GM18868 (cell line): ENCODE measurements at regions not wholly inside any gene's neighbourhood (a gene's known extent, or its start where the extent isn't known, plus 50 kb on each side); places are given as distances from the start of the nearest gene placed in this dataset.
A peak's percentile ranks its signal among the peaks of the same experiment; 100 is the strongest.

Experiments used
- ATAC-seq: cut with Tn5 transposase; IDR thresholded peaks from one replicate; pipeline ENCODE4 v1.9.1; 2021; ENCODE audit warnings: mild to moderate bottlenecking, moderate library complexity; ENCODE audit not compliant: unreplicated experiment

- ATAC-seq, result no peak
Observed at GRCh38 chr14:39853441-39853840, 421.2 kb upstream of the FBXO33 start.

GRCh38 chr14:39851202-39851601 is 419.0 kb upstream of the FBXO33 start:
- ATAC-seq, result no peak

DNA sequence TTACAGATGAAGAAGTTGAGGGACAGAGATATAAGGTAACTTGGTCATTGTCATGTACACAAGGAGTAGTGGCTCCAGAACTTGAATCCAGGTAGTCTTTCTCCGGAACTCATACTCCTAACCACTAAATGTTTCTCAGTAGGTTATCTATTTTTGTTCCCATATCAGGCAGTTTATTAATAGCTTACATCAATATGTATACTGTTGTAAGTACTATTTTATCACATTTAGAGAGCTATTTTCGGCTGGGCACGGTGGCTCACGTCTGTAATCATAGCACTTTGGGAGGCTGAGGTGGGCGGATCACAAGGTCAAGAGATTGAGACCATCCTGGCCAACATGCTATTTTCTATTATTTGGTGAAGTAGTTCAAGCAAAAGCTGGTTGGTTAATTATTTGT is 415.6 kb upstream of the FBXO33 start:
- no peak for ATAC-seq

DNA sequence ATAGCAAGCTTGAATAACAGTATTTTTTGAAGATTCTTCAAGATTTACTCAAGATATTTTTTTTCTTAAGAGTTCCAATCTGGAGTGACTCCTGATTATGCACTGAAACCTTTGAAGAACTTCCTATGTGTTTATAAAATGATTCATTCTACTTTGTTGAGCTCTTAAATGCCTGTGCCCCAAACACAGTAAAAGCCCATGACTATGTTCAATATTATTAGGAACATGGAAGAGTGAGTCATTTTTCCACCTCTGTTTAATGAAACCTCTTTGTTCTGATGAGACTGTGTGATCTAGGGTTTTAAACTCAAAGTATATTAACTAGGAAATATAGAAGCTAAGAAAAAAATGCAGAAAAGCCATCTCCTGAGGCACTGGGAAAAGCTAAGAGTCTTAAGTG is 415.0 kb upstream of the FBXO33 start:
- ATAC-seq, result no peak

DNA sequence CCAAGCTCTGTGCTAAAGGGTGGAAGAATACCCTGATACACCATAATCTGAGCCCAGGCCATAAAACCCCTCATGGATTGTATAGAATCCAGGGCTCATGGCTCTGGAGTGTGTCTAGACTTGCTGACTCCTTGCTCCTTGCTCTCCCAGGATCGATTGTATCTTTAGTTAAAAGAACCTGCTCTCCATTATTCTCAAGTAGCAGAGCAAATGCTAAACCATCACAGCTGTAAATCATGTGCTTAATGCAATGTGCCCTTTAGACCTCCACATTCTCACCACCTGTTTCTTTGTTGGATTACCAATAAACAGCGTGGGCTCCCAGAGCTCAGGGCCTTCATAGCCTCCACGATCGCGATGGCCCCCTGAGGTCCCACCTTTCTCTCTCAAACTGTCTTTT is 411.6 kb upstream of the FBXO33 start:
- no peak for ATAC-seq

DNA sequence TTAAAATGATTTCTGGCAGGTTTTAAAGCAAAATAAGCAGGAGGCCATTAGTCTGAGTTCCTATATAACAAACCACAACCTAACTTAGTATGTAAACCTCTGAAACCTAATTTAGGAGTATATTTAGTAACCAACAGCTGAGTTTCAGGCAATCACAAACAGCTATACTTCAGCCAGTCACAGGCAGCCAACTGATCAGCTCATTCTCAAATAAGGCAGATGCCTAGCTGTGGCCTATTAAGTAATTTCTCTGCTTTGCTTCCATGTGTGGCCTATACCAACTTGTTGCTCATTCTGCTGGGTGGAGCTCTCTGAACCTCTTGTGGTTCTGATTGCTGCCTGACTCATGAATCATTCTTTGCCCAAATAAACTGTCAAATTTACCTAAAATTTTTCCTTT is 408.9 kb upstream of the FBXO33 start:
- peak; percentile 57 for ATAC-seq

DNA sequence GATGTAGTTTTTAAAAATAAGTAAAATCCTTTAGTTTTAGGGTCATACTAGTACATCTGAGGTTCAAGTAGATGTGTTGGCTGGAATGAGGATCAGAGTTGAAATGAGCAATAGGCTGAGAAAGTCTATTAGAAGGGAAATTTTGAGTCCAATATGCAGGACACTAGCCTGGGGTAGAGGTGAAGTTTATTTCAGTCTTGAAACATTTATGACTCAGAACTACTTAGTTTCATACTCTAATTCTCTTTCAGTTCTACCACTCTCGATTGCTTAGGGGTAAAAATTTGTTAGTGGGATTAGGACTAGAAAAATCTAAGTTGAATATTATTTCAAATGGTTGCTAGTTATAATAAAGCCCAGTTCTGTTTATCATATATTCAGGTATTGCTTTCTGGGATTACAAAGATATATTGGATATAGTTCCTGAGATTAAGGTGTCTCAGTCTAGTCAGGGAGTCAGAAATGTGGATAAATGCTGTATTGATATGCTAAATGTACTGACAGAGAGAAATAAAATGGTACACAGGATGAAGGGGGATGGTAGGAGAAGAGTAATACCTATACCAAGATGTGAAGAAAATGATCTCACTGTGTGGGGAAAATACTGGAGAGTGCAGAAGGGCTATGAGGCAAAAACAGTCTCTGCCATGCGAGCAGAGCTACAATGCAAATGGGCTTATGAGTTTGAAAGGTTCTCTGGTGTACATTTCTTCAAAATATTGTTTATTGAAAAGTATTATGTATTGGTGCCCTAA is 395.8 kb upstream of the FBXO33 start:
- ATAC-seq, result peak; percentile 97

DNA sequence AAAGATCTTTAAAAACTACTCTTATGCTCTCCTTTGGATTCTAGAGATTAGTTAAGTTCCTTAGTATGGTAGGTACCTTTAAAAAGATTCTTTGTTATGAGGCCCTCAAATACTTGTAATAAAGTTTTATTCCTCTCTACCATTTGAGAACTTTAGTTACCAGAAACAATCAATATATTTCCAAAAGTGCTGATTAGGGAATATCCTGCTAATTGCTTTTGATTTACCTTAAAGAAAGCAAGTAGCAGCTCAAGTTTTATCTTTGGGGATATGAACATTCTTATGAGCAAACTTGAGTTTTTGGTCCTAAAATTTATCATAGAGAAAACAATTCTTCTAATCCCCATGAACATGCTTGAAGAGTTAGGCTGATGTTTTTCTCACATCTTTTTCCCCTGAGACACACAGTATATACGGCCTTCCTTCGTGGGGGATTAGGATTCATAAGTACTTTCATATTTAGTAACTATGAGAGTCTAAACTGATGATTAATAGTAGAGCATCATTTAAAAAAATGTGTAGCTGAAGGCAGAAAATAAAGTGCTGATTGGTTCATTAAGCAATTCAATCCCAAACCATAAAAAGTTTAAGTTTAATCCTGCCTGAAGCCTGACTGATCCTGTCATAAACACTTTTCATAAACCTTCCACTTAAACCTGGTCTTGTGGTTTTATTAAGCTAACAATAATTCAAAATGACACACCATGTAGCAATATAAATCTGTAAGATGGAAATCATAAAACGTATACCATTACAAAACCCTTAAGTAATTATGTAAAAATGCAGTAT is 380.5 kb upstream of the FBXO33 start:
- ATAC-seq, result no peak

- ATAC-seq, result no peak
Observed at GRCh38 chr14:39807271-39807670, 375.0 kb upstream of the FBXO33 start.

GRCh38 chr14:39784461-39784860 is 352.2 kb upstream of the FBXO33 start:
- no peak for ATAC-seq

- no peak for ATAC-seq
Observed at GRCh38 chr14:39781466-39781865, 349.2 kb upstream of the FBXO33 start.

- ATAC-seq, result no peak
Observed at GRCh38 chr14:39773387-39774126, 341.3 kb upstream of the FBXO33 start.

- no peak for ATAC-seq
Observed at GRCh38 chr14:39772627-39773026, 340.4 kb upstream of the FBXO33 start.

DNA sequence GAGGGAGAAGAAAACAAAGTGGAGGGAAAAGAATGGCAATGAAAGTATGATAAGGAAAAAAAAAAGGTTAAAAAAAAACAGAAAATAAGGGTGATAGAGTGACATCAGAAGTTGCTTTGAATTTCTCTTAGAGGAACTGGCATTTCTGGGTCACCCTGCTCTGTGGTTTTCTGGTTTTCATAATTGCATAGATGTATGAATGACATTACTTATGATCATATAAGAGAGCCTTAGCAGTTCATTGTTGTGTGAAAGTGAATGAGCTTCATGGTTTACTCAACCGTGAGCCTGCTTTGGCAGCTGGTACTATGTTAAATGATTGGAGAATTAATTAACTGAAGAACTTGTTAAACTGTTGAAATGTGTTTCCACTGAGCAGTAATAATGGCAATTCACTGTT is 336.4 kb upstream of the FBXO33 start:
- ATAC-seq, result peak; percentile 48

DNA sequence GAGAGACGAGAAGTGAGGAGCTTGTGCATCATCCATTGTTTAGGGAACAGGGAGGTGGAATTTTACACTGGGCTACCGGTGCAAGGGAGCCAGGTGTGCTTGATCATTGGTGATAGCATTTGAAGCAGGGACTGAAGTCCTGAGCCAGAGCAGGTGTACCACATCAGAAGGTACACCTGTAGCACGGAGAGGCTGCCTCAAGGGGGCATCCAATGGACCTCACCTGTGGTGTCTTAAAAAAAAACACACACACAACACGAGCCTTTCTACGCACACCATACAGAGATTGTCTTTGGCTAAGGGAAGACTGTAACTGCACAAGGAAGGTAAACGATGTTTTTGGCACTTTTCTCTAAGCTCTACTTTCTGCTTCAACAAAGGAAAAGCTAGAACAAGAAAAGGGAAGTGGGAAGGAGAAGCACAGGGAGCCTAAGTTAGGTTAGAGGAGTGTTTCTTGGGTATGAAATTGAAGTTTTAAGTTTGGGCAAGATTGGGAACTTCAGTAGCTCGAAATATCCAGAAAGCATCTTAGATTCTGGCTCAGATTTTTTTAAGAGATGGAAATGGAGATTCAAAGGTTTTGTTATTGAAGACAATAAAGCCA is 334.3 kb upstream of the FBXO33 start:
- no peak for ATAC-seq

DNA sequence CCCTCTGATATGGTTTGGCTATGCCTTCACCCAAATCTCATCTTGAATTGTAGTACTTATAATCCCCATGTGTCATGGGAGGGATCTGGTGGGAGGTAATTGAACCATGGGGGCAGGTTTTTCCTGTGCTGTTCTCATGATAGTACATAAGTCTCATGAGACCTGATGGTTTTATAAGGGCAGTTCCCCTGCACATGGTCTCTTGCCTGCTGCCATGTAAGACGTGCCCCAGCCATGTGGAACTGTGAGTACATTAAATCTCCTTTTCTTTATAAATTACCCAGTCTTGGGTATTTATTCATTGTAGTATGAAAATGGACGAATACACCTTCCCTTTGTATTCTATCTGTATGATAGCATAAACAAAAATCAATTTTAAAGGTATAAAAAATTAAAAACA is 333.4 kb upstream of the FBXO33 start:
- no peak for ATAC-seq

GRCh38 chr14:39763402-39763890 is 331.2 kb upstream of the FBXO33 start:
- peak; percentile 35 for ATAC-seq

DNA sequence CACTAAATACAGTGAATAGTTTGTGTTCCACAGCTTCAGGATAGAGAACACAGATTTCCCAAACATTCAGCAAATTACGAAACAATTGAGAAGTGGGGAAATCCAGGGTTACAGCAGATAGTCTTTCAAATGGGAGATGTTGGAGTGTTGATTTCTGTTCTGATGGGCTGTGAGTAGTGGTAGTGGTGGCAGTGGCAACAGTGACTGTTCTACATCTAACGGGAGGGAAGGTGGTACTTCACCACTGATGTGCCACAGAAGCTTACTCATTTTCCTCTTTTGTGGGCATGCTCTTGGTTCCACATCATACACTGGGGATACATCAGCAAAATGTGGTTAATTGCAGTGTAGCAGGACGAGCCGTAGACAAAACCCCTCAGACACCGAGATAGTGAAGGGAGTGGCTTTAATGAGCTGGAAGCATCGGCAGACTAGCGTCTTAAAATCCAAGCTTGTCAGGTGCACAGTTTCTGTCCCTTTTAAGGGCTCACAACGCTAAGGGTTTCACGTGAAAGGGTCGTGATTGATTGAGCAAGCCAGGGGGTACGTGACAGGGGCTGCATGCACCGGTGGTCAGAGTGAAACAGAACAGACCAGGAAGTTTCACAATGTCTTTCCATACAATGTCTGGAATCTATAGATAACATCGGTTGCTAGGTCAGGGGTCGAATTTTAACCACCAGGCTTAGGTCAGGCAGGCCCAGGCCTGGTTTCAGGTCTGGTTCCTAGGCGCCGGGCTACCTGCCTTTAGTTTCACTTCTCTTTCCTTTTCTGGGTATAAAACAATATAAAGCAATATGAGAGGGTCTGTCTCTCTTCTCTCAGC is 330.6 kb upstream of the FBXO33 start:
- peak; percentile 81 for ATAC-seq

- no peak for ATAC-seq
Observed at GRCh38 chr14:39755269-39755878, 323.1 kb upstream of the FBXO33 start.

- ATAC-seq, result no peak
Observed at GRCh38 chr14:39740454-39740853, 308.2 kb upstream of the FBXO33 start.
